ENCODE measurements at regions not wholly inside any gene's neighbourhood (a gene's known extent, or its start where the extent isn't known, plus 50 kb on each side); places are given as distances from the start of the nearest gene placed in this dataset.

DNA sequence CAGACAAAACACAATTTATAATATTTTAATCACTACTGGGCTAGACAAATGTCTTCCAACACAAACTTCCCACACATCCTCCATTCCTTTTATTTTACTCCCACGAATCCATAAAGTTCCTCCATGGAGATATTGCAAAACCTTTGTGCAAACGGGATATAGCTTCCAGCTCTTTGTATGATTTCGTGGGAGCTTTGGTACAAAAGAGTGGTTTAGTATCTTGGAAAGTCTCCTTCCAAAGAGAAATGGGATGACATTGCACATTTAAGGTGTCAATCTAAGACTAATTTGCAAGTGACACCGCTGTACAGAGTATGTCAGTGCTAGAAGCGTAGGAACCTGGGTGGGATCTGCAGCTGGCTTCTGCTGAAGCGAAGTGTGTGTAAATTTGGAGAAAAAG is 455.2 kb upstream of the RUNX1 start:
- TF ChIP-seq, protein P1, sequence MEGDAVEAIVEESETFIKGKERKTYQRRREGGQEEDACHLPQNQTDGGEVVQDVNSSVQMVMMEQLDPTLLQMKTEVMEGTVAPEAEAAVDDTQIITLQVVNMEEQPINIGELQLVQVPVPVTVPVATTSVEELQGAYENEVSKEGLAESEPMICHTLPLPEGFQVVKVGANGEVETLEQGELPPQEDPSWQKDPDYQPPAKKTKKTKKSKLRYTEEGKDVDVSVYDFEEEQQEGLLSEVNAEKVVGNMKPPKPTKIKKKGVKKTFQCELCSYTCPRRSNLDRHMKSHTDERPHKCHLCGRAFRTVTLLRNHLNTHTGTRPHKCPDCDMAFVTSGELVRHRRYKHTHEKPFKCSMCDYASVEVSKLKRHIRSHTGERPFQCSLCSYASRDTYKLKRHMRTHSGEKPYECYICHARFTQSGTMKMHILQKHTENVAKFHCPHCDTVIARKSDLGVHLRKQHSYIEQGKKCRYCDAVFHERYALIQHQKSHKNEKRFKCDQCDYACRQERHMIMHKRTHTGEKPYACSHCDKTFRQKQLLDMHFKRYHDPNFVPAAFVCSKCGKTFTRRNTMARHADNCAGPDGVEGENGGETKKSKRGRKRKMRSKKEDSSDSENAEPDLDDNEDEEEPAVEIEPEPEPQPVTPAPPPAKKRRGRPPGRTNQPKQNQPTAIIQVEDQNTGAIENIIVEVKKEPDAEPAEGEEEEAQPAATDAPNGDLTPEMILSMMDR (IDR thresholded peaks at IDR 0.05; ENCODE audit: insufficient read depth, low read length): no peak
- TF ChIP-seq, protein P2, sequence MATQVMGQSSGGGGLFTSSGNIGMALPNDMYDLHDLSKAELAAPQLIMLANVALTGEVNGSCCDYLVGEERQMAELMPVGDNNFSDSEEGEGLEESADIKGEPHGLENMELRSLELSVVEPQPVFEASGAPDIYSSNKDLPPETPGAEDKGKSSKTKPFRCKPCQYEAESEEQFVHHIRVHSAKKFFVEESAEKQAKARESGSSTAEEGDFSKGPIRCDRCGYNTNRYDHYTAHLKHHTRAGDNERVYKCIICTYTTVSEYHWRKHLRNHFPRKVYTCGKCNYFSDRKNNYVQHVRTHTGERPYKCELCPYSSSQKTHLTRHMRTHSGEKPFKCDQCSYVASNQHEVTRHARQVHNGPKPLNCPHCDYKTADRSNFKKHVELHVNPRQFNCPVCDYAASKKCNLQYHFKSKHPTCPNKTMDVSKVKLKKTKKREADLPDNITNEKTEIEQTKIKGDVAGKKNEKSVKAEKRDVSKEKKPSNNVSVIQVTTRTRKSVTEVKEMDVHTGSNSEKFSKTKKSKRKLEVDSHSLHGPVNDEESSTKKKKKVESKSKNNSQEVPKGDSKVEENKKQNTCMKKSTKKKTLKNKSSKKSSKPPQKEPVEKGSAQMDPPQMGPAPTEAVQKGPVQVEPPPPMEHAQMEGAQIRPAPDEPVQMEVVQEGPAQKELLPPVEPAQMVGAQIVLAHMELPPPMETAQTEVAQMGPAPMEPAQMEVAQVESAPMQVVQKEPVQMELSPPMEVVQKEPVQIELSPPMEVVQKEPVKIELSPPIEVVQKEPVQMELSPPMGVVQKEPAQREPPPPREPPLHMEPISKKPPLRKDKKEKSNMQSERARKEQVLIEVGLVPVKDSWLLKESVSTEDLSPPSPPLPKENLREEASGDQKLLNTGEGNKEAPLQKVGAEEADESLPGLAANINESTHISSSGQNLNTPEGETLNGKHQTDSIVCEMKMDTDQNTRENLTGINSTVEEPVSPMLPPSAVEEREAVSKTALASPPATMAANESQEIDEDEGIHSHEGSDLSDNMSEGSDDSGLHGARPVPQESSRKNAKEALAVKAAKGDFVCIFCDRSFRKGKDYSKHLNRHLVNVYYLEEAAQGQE (IDR thresholded peaks at IDR 0.05; ENCODE audit: insufficient replicate concordance, low read depth): no peak
- TF ChIP-seq POLR2AphosphoS5 (IDR thresholded peaks at IDR 0.05; ENCODE audit: low read depth): no peak
- no peak for TF ChIP-seq GABPA (IDR thresholded peaks at IDR 0.05; ENCODE audit: low read depth)
- no peak for TF ChIP-seq SPI1 (IDR thresholded peaks at IDR 0.05; ENCODE audit: borderline replicate concordance, low read depth)

Data from HL-60 (cell line).